ENCODE measurements at regions not wholly inside any gene's neighbourhood (a gene's known extent, or its start where the extent isn't known, plus 50 kb on each side); places are given as distances from the start of the nearest gene placed in this dataset.
"Not testable (repeated sequence)": the region's sequence is repeated elsewhere in the genome, so short reads cannot be mapped to it uniquely, and the experiment has no call there.

DNA sequence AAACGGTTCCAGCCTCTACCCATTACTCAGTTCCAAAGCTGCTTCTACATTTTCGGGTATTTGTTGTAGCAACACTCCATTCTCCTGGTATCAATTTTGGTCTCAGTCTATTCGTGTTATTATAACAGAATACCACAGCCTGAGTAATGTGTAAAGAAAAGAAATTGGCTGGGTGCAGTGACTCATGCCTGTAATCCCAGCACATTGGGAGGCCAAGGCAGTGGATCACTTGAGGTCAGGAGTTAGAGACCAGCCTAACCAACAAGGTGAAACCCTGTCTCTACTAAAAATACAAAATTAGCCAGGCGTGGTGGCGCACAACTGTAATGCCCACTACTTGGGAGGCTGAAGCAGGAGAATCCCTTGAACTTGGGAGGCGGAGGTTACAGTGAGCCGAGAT, 213.9 kb downstream of the SPATA31A6 start:
- TF ChIP-seq, protein P1, sequence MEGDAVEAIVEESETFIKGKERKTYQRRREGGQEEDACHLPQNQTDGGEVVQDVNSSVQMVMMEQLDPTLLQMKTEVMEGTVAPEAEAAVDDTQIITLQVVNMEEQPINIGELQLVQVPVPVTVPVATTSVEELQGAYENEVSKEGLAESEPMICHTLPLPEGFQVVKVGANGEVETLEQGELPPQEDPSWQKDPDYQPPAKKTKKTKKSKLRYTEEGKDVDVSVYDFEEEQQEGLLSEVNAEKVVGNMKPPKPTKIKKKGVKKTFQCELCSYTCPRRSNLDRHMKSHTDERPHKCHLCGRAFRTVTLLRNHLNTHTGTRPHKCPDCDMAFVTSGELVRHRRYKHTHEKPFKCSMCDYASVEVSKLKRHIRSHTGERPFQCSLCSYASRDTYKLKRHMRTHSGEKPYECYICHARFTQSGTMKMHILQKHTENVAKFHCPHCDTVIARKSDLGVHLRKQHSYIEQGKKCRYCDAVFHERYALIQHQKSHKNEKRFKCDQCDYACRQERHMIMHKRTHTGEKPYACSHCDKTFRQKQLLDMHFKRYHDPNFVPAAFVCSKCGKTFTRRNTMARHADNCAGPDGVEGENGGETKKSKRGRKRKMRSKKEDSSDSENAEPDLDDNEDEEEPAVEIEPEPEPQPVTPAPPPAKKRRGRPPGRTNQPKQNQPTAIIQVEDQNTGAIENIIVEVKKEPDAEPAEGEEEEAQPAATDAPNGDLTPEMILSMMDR (IDR thresholded peaks at IDR 0.05; ENCODE audit: poor library complexity) = not testable (repeated sequence)
- not testable (repeated sequence) for TF ChIP-seq EZH2 (IDR thresholded peaks at IDR 0.05; ENCODE audit: borderline replicate concordance)

Measured in hepatocyte (in vitro differentiated cells).